H1 (cell line): ENCODE measurements at regions not wholly inside any gene's neighbourhood (a gene's known extent, or its start where the extent isn't known, plus 50 kb on each side); places are given as distances from the start of the nearest gene placed in this dataset.

ENCODE experiments used
- CTCF ChIA-PET: fragments of 300-600 bp; sonication (Branson Sonifier 250); formaldehyde crosslinking; loops from one replicate; lab custom pipeline; 2021; ENCODE audit not compliant: partially characterized antibody; lab: Charles Lee
- POLR2A ChIA-PET: fragments of 300-600 bp; sonication (Branson Sonifier 250); formaldehyde crosslinking; loops from one replicate; lab custom pipeline; 2021; ENCODE audit warnings: inconsistent platforms; ENCODE audit not compliant: partially characterized antibody; lab: Charles Lee
- DNase-seq, 2 experiments: peaks; one replicate each; pipeline versions ENCODE4 v3.0.0 to v3.0.0-alpha.2; 2010 to 2022; ENCODE audit warnings: low spot score in 2 of 2, low read depth in 1 of 2, mixed read lengths in 1 of 2
- FAIRE-seq: peaks from 2 replicates; lab custom pipeline; 2011; peaks lifted over from hg19 to GRCh38; lab: Jason Lieb, UNC
- H2AFZ ChIP-seq: 2 replicates; pipeline ENCODE4 v1.8.1; 2012; ENCODE audit warnings: low read length, inconsistent platforms
- H2AK5ac ChIP-seq: 2 replicates; pipeline ENCODE4 v1.6.1; 2013; ENCODE audit warnings: low read depth, low read length
- H2BK120ac ChIP-seq: replicated peaks from 2 replicates; pipeline ENCODE3; 2013; ENCODE audit warnings: low read depth, low read length, inconsistent platforms
- H2BK12ac ChIP-seq: 2 replicates; pipeline ENCODE4 v1.6.1; 2013; ENCODE audit warnings: low read depth, low read length
- H2BK15ac ChIP-seq: 2 replicates; pipeline ENCODE4 v1.6.1; 2013; ENCODE audit warnings: low read length
- H2BK20ac ChIP-seq: 2 replicates; pipeline ENCODE4 v1.6.1; 2013; ENCODE audit warnings: low read length
- H2BK5ac ChIP-seq: 2 replicates; pipeline ENCODE4 v1.6.1; 2013; ENCODE audit warnings: low read depth, low read length
- H3K14ac ChIP-seq: 2 replicates; pipeline ENCODE4 v1.6.1; 2013; ENCODE audit warnings: inconsistent platforms; ENCODE audit not compliant: insufficient read length
- H3K18ac ChIP-seq: 2 replicates; pipeline ENCODE4 v1.6.1; 2013; ENCODE audit warnings: low read length; ENCODE audit errors: extremely low read depth
- H3K23ac ChIP-seq: 2 replicates; pipeline ENCODE4 v1.6.1; 2013; ENCODE audit warnings: inconsistent platforms; ENCODE audit not compliant: insufficient read length
- H3K23me2 ChIP-seq: 2 replicates; pipeline ENCODE4 v1.6.1; 2013; ENCODE audit warnings: low read depth, low read length
- H3K27ac ChIP-seq: 2 replicates; pipeline ENCODE4 v1.6.1; 2011; ENCODE audit warnings: low read depth, low read length, inconsistent platforms
- H3K27me3 ChIP-seq, 4 experiments: replicated peaks in 1 of 4; 1 replicate in 1 of 4; 2 replicates in 3 of 4; pipeline versions ENCODE4 v1.6.1 to v1.8.1; 2011 to 2013; ENCODE audit warnings: low read length in 3 of 4, mild to moderate bottlenecking in 3 of 4, inconsistent platforms in 2 of 4, mixed read lengths in 2 of 4, moderate library complexity in 1 of 4; ENCODE audit not compliant: control insufficient read depth in 3 of 4, insufficient read depth in 3 of 4; ENCODE audit errors: extremely low read depth in 1 of 4
- H3K36me3 ChIP-seq, 4 experiments: 2 replicates each; pipeline versions ENCODE4 v1.6.1 to v1.8.1; 2011 to 2013; ENCODE audit warnings: mild to moderate bottlenecking in 4 of 4, low read length in 3 of 4, moderate library complexity in 2 of 4, control low read depth in 1 of 4, inconsistent platforms in 1 of 4; ENCODE audit not compliant: insufficient read depth in 4 of 4, control insufficient read depth in 2 of 4
- H3K4ac ChIP-seq: replicated peaks from 2 replicates; pipeline ENCODE3; 2013; ENCODE audit warnings: low read length, low read depth, mixed read lengths, inconsistent platforms; ENCODE audit not compliant: insufficient read length
- H3K4me1 ChIP-seq, 4 experiments: replicated peaks in 1 of 4; 1 replicate in 1 of 4; 2 replicates in 3 of 4; pipeline versions ENCODE4 v1.6.1 to v1.8.1; 2011 to 2013; ENCODE audit warnings: low read length in 3 of 4, inconsistent platforms in 2 of 4, mixed read lengths in 1 of 4; ENCODE audit not compliant: insufficient read depth in 4 of 4, control insufficient read depth in 3 of 4
- H3K4me2 ChIP-seq, 2 experiments: 2 replicates each; pipeline versions ENCODE4 v1.6.1 to v1.8.1; 2011 to 2013; ENCODE audit warnings: low read depth in 2 of 2, low read length in 2 of 2, control low read depth in 1 of 2, inconsistent platforms in 1 of 2, mild to moderate bottlenecking in 1 of 2; ENCODE audit not compliant: insufficient read depth in 1 of 2
- H3K4me3 ChIP-seq, 4 experiments: fragments of 200-600, 300-600 bp in 1 of 4; sonication (generic), shearing (Covaris generic), sonication (Bioruptor Twin) in 1 of 4; 2 replicates each; pipeline versions ENCODE4 v1.5.1 to v1.8.1; 2011 to 2016; ENCODE audit warnings: low read length in 4 of 4, low read depth in 3 of 4, control low read depth in 2 of 4, inconsistent platforms in 2 of 4, mild to moderate bottlenecking in 2 of 4, mixed read lengths in 1 of 4, moderate library complexity in 1 of 4; ENCODE audit not compliant: insufficient read depth in 2 of 4; ENCODE audit errors: extremely low read depth in 1 of 4
- H3K56ac ChIP-seq: replicated peaks from 2 replicates; pipeline ENCODE3; 2013; ENCODE audit warnings: low read depth, mild to moderate bottlenecking, mixed read lengths, low read length, inconsistent platforms; ENCODE audit not compliant: insufficient read length
- H3K79me1 ChIP-seq: 2 replicates; pipeline ENCODE4 v1.6.1; 2013; ENCODE audit warnings: low read depth, low read length, control low read depth
- H3K79me2 ChIP-seq, 2 experiments: 2 replicates each; pipeline versions ENCODE4 v1.6.1 to v1.8.1; 2012 to 2013; ENCODE audit warnings: low read length in 2 of 2, mild to moderate bottlenecking in 2 of 2, inconsistent platforms in 1 of 2; ENCODE audit not compliant: insufficient read depth in 2 of 2, control insufficient read depth in 1 of 2
- H3K9ac ChIP-seq, 4 experiments: replicated peaks in 1 of 4; 1 replicate in 1 of 4; 2 replicates in 3 of 4; pipeline versions ENCODE4 v1.6.1 to v1.8.1; 2011 to 2013; ENCODE audit warnings: low read depth in 3 of 4, low read length in 3 of 4, control low read depth in 2 of 4, mild to moderate bottlenecking in 2 of 4, moderate library complexity in 2 of 4, inconsistent platforms in 1 of 4; ENCODE audit errors: extremely low read depth in 1 of 4
- H3K9me3 ChIP-seq, 2 experiments: 2 replicates each; pipeline versions ENCODE4 v1.6.1 to v1.8.1; 2012 to 2013; ENCODE audit warnings: mild to moderate bottlenecking in 2 of 2, moderate library complexity in 2 of 2, control low read depth in 1 of 2, inconsistent platforms in 1 of 2, low read depth in 1 of 2, low read length in 1 of 2, mixed read lengths in 1 of 2; ENCODE audit not compliant: insufficient read depth in 2 of 2
- H4K20me1 ChIP-seq, 2 experiments: replicated peaks in 1 of 2; 2 replicates each; pipeline versions ENCODE3 to v1.8.1; 2011 to 2013; ENCODE audit warnings: inconsistent platforms in 2 of 2, low read length in 2 of 2, mild to moderate bottlenecking in 1 of 2; ENCODE audit not compliant: insufficient read depth in 2 of 2, control insufficient read depth in 1 of 2
- H4K5ac ChIP-seq: 2 replicates; pipeline ENCODE4 v1.6.1; 2013; ENCODE audit warnings: low read length, low read depth, mixed read lengths, inconsistent platforms; ENCODE audit not compliant: insufficient read length
- H4K8ac ChIP-seq: 2 replicates; pipeline ENCODE4 v1.8.0; 2013; ENCODE audit warnings: mild to moderate bottlenecking, moderate library complexity, low read length, inconsistent platforms; ENCODE audit not compliant: insufficient read depth; ENCODE audit errors: extremely low read depth
- H4K91ac ChIP-seq: replicated peaks from 2 replicates; pipeline ENCODE3; 2013; ENCODE audit warnings: low read length, mixed read lengths, inconsistent platforms; ENCODE audit not compliant: insufficient read length
- JUN ChIP-seq: IDR thresholded peaks from 2 replicates; pipeline ENCODE4 v1.6.1; 2011; ENCODE audit warnings: low read depth, mild to moderate bottlenecking, improper control_type of control experiment, low read length
- JUND ChIP-seq: IDR thresholded peaks from 2 replicates; pipeline ENCODE4 v1.6.1; 2011; ENCODE audit warnings: mild to moderate bottlenecking, improper control_type of control experiment, low read length
- KDM5A ChIP-seq: fragments of 200-600 bp; IDR thresholded peaks from 2 replicates; pipeline ENCODE4 v1.7.1; 2012; ENCODE audit warnings: mild to moderate bottlenecking, low read length, inconsistent platforms, mixed read lengths
- RNF2 ChIP-seq: fragments of 200-900, 300-1000 bp; sonication (generic); IDR thresholded peaks from 2 replicates; pipeline ENCODE4 v1.7.1; 2016; ENCODE audit warnings: borderline replicate concordance, low read depth, mild to moderate bottlenecking, antibody characterized with exemption, low read length; ENCODE audit not compliant: poor library complexity, severe bottlenecking; ENCODE audit errors: missing control alignments
- TBP ChIP-seq: IDR thresholded peaks from 2 replicates; pipeline ENCODE4 v1.6.1; 2011; ENCODE audit warnings: low read depth, low read length, improper control_type of control experiment
- YY1 ChIP-seq: IDR thresholded peaks from 2 replicates; pipeline ENCODE4 v1.6.1; 2011; ENCODE audit warnings: low read depth, mild to moderate bottlenecking, low read length
- WGBS, 2 experiments: shearing (Covaris generic) in 1 of 2; methylation state at CpG; one replicate each; pipeline versions ENCODE4 v1.1.6 to v1.1.7; 2013 to 2015; ENCODE audit warnings: low lambda C conversion rate in 2 of 2, mixed read lengths in 2 of 2, inconsistent platforms in 1 of 2, low coverage in 1 of 2, missing lambda C conversion rate in 1 of 2; ENCODE audit not compliant: insufficient replicate concordance in 2 of 2, insufficient coverage in 1 of 2, insufficient read length in 1 of 2; ENCODE audit errors: extremely low coverage in 1 of 2, missing lambda C conversion rate in 1 of 2; 5-methylcytosine and 5-hydroxymethylcytosine counted together
- TF ChIP-seq, protein P1 (sequence below): IDR thresholded peaks from 2 replicates; pipeline ENCODE4 v1.6.1; 2012; ENCODE audit warnings: inconsistent platforms

DNA sequence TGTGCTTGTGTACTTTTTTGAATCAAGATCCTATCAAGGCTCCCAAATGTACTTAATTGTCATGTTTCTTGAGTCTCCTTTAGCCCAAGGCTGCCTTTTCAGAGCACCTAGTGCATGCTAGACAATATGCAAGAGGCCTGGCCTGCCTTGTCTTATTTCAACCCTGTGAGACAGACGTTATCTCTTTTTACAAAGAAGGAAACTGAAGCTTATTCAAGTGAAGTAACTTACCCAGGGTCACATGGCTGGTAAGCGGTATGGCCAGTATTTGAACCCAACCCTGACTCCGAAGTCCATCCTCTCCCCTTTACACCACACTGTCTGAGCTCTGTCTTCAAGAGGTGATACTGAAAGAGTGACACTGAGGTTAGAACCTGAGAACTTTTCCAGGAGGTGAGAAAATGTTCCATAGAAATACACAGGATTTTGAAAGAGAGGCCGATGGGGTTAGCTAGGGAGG lies 505.1 kb downstream of the FOXO1 start:
- WGBS, 2 experiments, result 93% methylated on average over 4 of the region's 4 CpGs; no CpG with 5 or more reads in 1 of the 2 experiments
- H3K9me3 ChIP-seq, result no peaks in the 10 kb centered on the region
- no peak for FAIRE-seq

More for the DNA sequence above, 505.1 kb downstream of the FOXO1 start:
- Histone ChIP-seq H4K5ac (no peak overlapping the region), H3K4me2 (no peak overlapping the region), H3K23me2 (no peaks in the 10 kb centered on the region), H2BK5ac (no peak overlapping the region), H2BK12ac (no peak overlapping the region), H2AK5ac (no peak overlapping the region), H3K14ac (no peak overlapping the region), H4K20me1 (no peaks in the 10 kb centered on the region), H3K4ac (no peak overlapping the region), H2BK120ac (no peak overlapping the region), H3K27ac (no peak overlapping the region), H3K23ac (no peak overlapping the region), H3K4me3 (no peak overlapping the region), H3K79me2 (no peaks in the 10 kb centered on the region), H3K56ac (no peak overlapping the region), H2AFZ (no peak overlapping the region), H3K9ac (no peak overlapping the region), H2BK15ac (no peak overlapping the region), H3K18ac (no peak overlapping the region), H3K27me3 (no peaks in the 10 kb centered on the region), H2BK20ac (no peak overlapping the region), H3K79me1 (no peaks in the 10 kb centered on the region), H4K91ac (no peak overlapping the region), H3K36me3 (no peaks in the 10 kb centered on the region; a peak in 1 of 8 replicates), H3K4me1 (no peaks in the 10 kb centered on the region), H4K8ac (no peak overlapping the region)
- POLR2A ChIA-PET, result no interaction called here
- no peak for TF ChIP-seq JUN
- no peak for TF ChIP-seq TBP
- TF ChIP-seq, protein P1, sequence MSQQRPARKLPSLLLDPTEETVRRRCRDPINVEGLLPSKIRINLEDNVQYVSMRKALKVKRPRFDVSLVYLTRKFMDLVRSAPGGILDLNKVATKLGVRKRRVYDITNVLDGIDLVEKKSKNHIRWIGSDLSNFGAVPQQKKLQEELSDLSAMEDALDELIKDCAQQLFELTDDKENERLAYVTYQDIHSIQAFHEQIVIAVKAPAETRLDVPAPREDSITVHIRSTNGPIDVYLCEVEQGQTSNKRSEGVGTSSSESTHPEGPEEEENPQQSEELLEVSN, result no peak
- TF ChIP-seq JUND, result no peak
- no peak for TF ChIP-seq YY1
- TF ChIP-seq KDM5A, result no peak
- TF ChIP-seq RNF2, result no peak
- CTCF ChIA-PET, result interaction anchor here (1.1 to 2.0 kb wide), 2 partner anchors 10 to 15 kb away, joined by 3 to 8 read pairs; no protein-coding TSS in a partner anchor
- DNase-seq, result no peak
